Stimulated activated CD4-positive, alpha-beta T cell treated with anti-CD3 and anti-CD28 coated beads, Interleukin-15, amount 100 ng/mL, for 48 hours (primary cell): ENCODE measurements at regions not wholly inside any gene's neighbourhood (a gene's known extent, or its start where the extent isn't known, plus 50 kb on each side); places are given as distances from the start of the nearest gene placed in this dataset.
"Not testable (repeated sequence)": the region's sequence is repeated elsewhere in the genome, so short reads cannot be mapped to it uniquely, and the experiment has no call there.

ENCODE experiments used
- DNase-seq, 2 donors: peaks; one replicate each; pipeline ENCODE4 v3.0.0-alpha.2; 2020; ENCODE audit warnings: low read depth in 2 of 2

- DNase-seq = no peak
Observed at GRCh38 chr3:5750091-5750490, 562.6 kb downstream of the EDEM1 start.

GRCh38 chr3:5750874-5751640 is 563.5 kb downstream of the EDEM1 start:
- DNase-seq = no peak

- no peak for DNase-seq
Observed at GRCh38 chr3:5754602-5755001, 567.1 kb downstream of the EDEM1 start.

- no peak for DNase-seq
Observed at GRCh38 chr3:5756443-5756842, 568.9 kb downstream of the EDEM1 start.

- DNase-seq = no peak
Observed at GRCh38 chr3:5757213-5757804, 569.8 kb downstream of the EDEM1 start.

- no peak for DNase-seq
Observed at GRCh38 chr3:5758699-5759098, 571.2 kb downstream of the EDEM1 start.

- no peak for DNase-seq
Observed at GRCh38 chr3:5762506-5762905, 575.0 kb downstream of the EDEM1 start.

- no peak for DNase-seq
Observed at GRCh38 chr3:5766848-5767247, 579.3 kb downstream of the EDEM1 start.

GRCh38 chr3:5767304-5767703 is 579.8 kb downstream of the EDEM1 start:
- no peak for DNase-seq

- no peak for DNase-seq
Observed at GRCh38 chr3:5768281-5768945, 580.9 kb downstream of the EDEM1 start.

- DNase-seq = no peak
Observed at GRCh38 chr3:5769825-5770224, 582.3 kb downstream of the EDEM1 start.

GRCh38 chr3:5774337-5774736 is 586.8 kb downstream of the EDEM1 start:
- no peak for DNase-seq

- DNase-seq = not testable (repeated sequence)
Observed at GRCh38 chr3:5775100-5775499, 587.6 kb downstream of the EDEM1 start.

- DNase-seq = no peak
Observed at GRCh38 chr3:5784690-5785089, 597.2 kb downstream of the EDEM1 start.

GRCh38 chr3:5787861-5788488 is 600.5 kb downstream of the EDEM1 start:
- no peak for DNase-seq

- no peak for DNase-seq
Observed at GRCh38 chr3:5788496-5788895, 601.0 kb downstream of the EDEM1 start.

- no peak for DNase-seq
Observed at GRCh38 chr3:5791558-5791957, 604.1 kb downstream of the EDEM1 start.

- DNase-seq = no peak
Observed at GRCh38 chr3:5796541-5796940, 609.0 kb downstream of the EDEM1 start.

GRCh38 chr3:5798809-5799208 is 611.3 kb downstream of the EDEM1 start:
- no peak for DNase-seq

GRCh38 chr3:5799398-5799797 is 611.9 kb downstream of the EDEM1 start:
- DNase-seq = no peak

- no peak for DNase-seq
Observed at GRCh38 chr3:5800965-5801364, 613.5 kb downstream of the EDEM1 start.

GRCh38 chr3:5806192-5806591 is 618.7 kb downstream of the EDEM1 start:
- no peak for DNase-seq
